Kidney (tissue), 13 donors: ENCODE measurements at regions not wholly inside any gene's neighbourhood (a gene's known extent, or its start where the extent isn't known, plus 50 kb on each side); places are given as distances from the start of the nearest gene placed in this dataset.

Source experiments
- DNase-seq, 5 donors: peaks; one replicate each; pipeline ENCODE4 v3.0.0-alpha.2; 2013 to 2020
- FAIRE-seq: peaks from 2 replicates; lab custom pipeline; 2012; peaks lifted over from hg19 to GRCh38; lab: Jason Lieb, UNC
- H3K27ac ChIP-seq, 2 donors: one replicate each; pipeline ENCODE4 v1.7.0; 2013; ENCODE audit warnings: low read depth in 2 of 2, low read length in 2 of 2, inconsistent platforms in 1 of 2
- H3K27me3 ChIP-seq: one replicate; pipeline ENCODE4 v1.7.1; 2013; ENCODE audit warnings: low read length, inconsistent platforms; ENCODE audit not compliant: control insufficient read depth, insufficient read depth
- H3K36me3 ChIP-seq, 3 donors: one replicate each; pipeline versions ENCODE4 v1.7.0 to v1.7.1; 2013; ENCODE audit warnings: low read length in 3 of 3, control low read depth in 1 of 3, inconsistent platforms in 1 of 3; ENCODE audit not compliant: insufficient read depth in 3 of 3, control insufficient read depth in 2 of 3
- H3K4me1 ChIP-seq, 3 donors: one replicate each; pipeline versions ENCODE4 v1.7.0 to v1.7.1; 2013; ENCODE audit warnings: low read length in 3 of 3, inconsistent platforms in 1 of 3, low read depth in 1 of 3; ENCODE audit not compliant: control insufficient read depth in 2 of 3, insufficient read depth in 2 of 3
- H3K4me3 ChIP-seq, 3 donors: one replicate each; pipeline versions ENCODE4 v1.7.0 to v1.8.1; 2013; ENCODE audit warnings: low read length in 3 of 3, control low read depth in 1 of 3, inconsistent platforms in 1 of 3
- H3K9ac ChIP-seq, 3 donors: one replicate each; pipeline versions ENCODE4 v1.7.0 to v1.7.1; 2013; ENCODE audit warnings: low read length in 3 of 3, control low read depth in 1 of 3, inconsistent platforms in 1 of 3
- H3K9me3 ChIP-seq, 3 donors: one replicate each; pipeline versions ENCODE4 v1.7.0 to v1.7.1; 2013; ENCODE audit warnings: low read length in 3 of 3, control low read depth in 1 of 3, inconsistent platforms in 1 of 3; ENCODE audit not compliant: control insufficient read depth in 2 of 3, insufficient read depth in 1 of 3
- intact Hi-C: fragments of 100-400 bp; cut with DNase I; formaldehyde crosslinking; loops from one replicate; pipeline ENCODE4 v1.11.1; 2022
- TF ChIP-seq, protein P1 (sequence below): IDR thresholded peaks from 3 replicates; pipeline ENCODE4 v1.5.1; 2012; ENCODE audit warnings: mild to moderate bottlenecking, moderate library complexity, borderline replicate concordance; ENCODE audit not compliant: insufficient read depth; ENCODE audit errors: extremely low read depth
- donor health status: control.
- donor health status: control.
- donor health status: control.
- donor health status: control.
- donor health status: control.
- donor health status: DM: yes; HTN: yes; CAD: no.
- donor health status: Normal renal cell carcinoma (clear cell type).

DNA sequence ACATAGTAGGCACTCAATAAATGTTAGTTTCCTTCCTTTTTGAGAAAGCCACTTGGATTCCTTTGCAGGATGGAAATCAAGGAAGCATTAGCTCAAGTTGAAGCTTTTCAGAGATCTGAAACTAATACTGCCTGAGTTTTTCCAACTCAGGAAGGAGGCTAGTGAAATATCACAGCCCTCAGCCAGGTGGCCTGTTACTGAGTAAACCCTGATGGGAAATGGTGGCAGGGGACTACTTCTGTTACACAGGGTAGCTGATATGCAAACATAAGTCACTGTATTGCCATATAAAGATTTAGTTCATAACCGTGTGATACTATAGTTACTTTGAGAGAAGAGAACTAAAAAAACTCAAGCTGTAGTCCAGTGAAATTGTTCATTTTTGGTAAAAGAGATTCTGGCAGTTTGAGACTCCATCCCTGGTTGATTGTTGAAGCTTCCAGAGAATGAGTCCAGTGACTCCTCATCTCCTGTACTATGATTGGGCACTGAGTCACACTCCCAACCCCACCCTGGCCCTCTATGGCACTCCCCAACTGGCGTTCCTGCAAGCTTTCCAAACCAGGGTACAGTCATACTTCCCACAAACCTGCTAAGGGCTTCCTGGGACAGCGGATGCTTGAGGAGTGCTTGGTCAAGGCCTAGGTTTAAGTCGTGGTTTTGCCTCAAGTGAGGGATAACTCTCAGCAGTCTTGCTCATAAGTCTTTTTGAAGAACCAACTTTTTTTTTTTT, 81.8 kb downstream of the MID1IP1 start:
- TF ChIP-seq, protein P1, sequence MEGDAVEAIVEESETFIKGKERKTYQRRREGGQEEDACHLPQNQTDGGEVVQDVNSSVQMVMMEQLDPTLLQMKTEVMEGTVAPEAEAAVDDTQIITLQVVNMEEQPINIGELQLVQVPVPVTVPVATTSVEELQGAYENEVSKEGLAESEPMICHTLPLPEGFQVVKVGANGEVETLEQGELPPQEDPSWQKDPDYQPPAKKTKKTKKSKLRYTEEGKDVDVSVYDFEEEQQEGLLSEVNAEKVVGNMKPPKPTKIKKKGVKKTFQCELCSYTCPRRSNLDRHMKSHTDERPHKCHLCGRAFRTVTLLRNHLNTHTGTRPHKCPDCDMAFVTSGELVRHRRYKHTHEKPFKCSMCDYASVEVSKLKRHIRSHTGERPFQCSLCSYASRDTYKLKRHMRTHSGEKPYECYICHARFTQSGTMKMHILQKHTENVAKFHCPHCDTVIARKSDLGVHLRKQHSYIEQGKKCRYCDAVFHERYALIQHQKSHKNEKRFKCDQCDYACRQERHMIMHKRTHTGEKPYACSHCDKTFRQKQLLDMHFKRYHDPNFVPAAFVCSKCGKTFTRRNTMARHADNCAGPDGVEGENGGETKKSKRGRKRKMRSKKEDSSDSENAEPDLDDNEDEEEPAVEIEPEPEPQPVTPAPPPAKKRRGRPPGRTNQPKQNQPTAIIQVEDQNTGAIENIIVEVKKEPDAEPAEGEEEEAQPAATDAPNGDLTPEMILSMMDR: no peak
- no peaks in the 10 kb centered on the region for H3K36me3 ChIP-seq
- H3K27me3 ChIP-seq: no peaks in the 10 kb centered on the region
- H3K4me1 ChIP-seq: no peaks in the 10 kb centered on the region
- no peak overlapping the region for H3K9ac ChIP-seq
- no peaks in the 10 kb centered on the region for H3K9me3 ChIP-seq
- intact Hi-C loops: no loop called here
- DNase-seq (no peak), FAIRE-seq (no peak)
- H3K4me3 ChIP-seq: no peak overlapping the region
- no peak overlapping the region for H3K27ac ChIP-seq

DNA sequence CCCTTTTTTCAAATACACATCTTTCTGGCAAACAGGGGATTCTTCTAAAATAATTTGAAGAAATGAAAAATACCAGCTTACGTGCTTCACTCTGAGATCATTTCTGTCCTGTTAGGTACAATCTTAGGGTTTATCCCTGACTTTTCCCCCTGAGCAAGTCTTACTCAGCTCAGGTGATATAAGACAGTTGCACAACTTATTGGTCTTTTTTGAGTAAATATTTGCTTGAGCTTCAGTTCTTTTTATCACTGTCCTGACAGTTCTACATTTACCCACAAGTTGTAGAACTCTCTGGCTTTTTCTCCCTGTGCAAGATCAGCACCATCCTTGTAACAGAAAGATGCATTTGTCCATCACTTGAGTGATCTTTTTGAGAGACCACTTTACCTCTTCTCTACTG, 84.9 kb downstream of the MID1IP1 start:
- H3K4me3 ChIP-seq: no peak overlapping the region
- H3K9me3 ChIP-seq: no peaks in the 10 kb centered on the region
- no peak for FAIRE-seq
- H3K4me1 ChIP-seq: no peaks in the 10 kb centered on the region
- intact Hi-C loops: no loop called here
- no peaks in the 10 kb centered on the region for H3K27me3 ChIP-seq
- no peak overlapping the region for H3K27ac ChIP-seq
- H3K9ac ChIP-seq: no peak overlapping the region
- DNase-seq: no peak
- TF ChIP-seq, protein P1: no peak
- H3K36me3 ChIP-seq: no peaks in the 10 kb centered on the region

DNA sequence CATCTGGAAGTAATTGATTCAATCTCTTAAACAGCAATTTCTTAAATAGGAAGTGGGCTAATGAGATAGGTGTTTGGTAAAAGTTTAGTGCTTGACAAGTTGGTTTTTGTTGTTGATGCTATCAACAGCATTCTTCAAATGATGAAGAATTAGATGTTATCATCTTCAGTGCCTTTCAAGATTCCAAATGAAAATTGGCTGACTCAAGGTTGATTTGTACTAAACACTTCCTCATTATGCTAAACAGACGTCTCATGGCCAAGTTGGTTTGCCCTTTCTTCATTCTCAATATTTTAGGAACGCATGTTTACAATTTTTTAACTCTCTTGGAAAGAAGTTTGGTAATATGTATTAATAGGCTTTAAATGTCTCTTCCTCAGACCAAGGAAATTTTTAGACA, 86.0 kb downstream of the MID1IP1 start:
- Histone ChIP-seq H3K27ac (no peak overlapping the region), H3K4me1 (no peaks in the 10 kb centered on the region), H3K9ac (no peak overlapping the region), H3K36me3 (no peaks in the 10 kb centered on the region), H3K9me3 (no peaks in the 10 kb centered on the region), H3K27me3 (no peaks in the 10 kb centered on the region), H3K4me3 (no peak overlapping the region)
- FAIRE-seq (no peak), DNase-seq (no peak)
- intact Hi-C loops: no loop called here
- TF ChIP-seq, protein P1: no peak

DNA sequence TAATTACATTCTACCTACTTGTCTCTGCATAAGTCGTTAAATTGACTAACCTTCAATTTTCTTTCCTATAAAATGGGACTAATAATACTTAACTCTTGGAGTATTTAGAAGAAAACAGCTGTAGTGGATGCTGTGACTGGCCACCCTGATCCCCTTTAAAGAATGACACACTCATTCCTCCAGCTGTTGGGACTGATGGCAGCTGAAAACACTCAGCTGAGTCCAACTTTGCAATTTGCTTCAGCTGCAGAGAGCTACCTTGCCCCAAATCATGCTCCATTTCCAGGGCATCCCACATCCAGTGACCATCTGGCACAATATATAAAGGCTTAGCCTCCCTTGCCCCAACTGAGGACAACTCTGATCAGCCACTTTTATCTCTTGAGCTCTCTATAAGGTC, 89.1 kb downstream of the MID1IP1 start:
- H3K9me3 ChIP-seq: no peaks in the 10 kb centered on the region
- DNase-seq (no peak), FAIRE-seq (no peak)
- intact Hi-C loops: no loop called here
- H3K27me3 ChIP-seq: no peaks in the 10 kb centered on the region
- H3K4me1 ChIP-seq: no peaks in the 10 kb centered on the region
- no peak overlapping the region for H3K27ac ChIP-seq
- TF ChIP-seq, protein P1: no peak
- H3K36me3 ChIP-seq: no peaks in the 10 kb centered on the region
- no peak overlapping the region for H3K9ac ChIP-seq
- H3K4me3 ChIP-seq: no peak overlapping the region
